ENCODE measurements at regions not wholly inside any gene's neighbourhood (a gene's known extent, or its start where the extent isn't known, plus 50 kb on each side); places are given as distances from the start of the nearest gene placed in this dataset.
"Not testable (repeated sequence)": the region's sequence is repeated elsewhere in the genome, so short reads cannot be mapped to it uniquely, and the experiment has no call there.

DNA sequence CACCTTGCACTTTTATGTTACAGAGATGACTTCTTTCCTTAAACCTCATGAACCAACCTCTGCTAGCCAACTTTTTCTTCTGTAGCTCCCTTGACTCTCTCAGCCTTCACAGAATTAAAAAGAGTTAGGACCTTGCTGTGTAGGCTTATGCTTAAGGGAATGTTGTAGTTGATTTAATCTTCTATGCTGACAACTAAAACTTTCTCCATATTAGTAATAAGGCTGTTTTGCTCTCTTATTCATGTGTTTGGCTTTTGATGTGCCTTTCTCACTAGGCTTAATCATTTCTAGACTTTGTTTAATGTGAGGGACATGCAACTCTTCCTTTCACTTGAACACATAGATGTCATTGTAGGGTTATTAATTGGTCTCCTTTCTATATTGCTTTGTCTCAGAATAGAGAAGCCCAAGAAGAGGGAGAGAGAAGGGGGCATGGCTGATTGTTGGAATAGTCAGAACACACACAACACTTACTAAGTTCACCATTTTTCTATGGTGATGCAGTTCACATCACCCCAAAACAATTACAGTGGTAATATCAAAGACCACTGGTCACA lies 509.5 kb downstream of the UQCRFS1 start:
- ATAC-seq (replicated peaks in 6 of 8) = no peak
- no peaks in the 10 kb centered on the region for H3K4me1 ChIP-seq (replicated peaks in 1 of 2)
- H3K27ac ChIP-seq = no peak overlapping the region
- in situ Hi-C loops (cut with MboI; ENCODE audit: low pct_unique_long_range_greater_than_20kb in 2 of 9, low sequenced_read_pairs in 9 of 9, unreplicated experiment in 9 of 9) = loop anchor here in 3 of 9 experiments (25.0 kb wide), 1 partner anchor 741 kb away; no protein-coding TSS in a partner anchor
- H3K4me3 ChIP-seq = no peak overlapping the region

DNA sequence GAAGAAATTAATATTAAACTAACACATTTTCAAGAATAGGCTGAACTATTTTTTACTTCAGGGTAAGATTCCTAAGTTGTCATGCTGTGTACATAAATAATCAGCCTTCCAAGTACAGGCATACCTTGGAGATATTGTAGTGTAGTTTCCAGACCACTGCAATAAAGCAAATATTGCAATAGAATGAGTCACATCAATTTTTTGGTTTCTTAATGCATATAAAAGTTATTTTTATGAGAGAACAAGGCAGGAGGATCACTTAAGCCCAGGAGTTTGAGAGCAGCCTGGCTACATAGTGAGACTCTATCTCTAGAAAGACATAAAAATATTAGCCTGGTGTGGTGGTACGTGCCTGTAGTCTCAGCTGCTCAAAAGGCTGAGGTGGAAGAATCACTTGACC lies 511.5 kb downstream of the UQCRFS1 start:
- 0 to 100% (median 67%) methylated on average over 1 of the region's 1 CpG; no CpG with 5 or more reads in 1 of the 10 experiments for WGBS, 10 experiments
- Histone ChIP-seq H3K4me3 (no peak overlapping the region), H3K4me1 (replicated peaks in 1 of 2) (no peaks in the 10 kb centered on the region), H3K27ac (no peak overlapping the region)
- ATAC-seq (replicated peaks in 6 of 8) = no peak
- in situ Hi-C loops (cut with MboI; ENCODE audit: low pct_unique_long_range_greater_than_20kb in 2 of 9, low sequenced_read_pairs in 9 of 9, unreplicated experiment in 9 of 9) = loop anchor here in 3 of 9 experiments (25.0 kb wide), 1 partner anchor 739 kb away; no protein-coding TSS in a partner anchor

DNA sequence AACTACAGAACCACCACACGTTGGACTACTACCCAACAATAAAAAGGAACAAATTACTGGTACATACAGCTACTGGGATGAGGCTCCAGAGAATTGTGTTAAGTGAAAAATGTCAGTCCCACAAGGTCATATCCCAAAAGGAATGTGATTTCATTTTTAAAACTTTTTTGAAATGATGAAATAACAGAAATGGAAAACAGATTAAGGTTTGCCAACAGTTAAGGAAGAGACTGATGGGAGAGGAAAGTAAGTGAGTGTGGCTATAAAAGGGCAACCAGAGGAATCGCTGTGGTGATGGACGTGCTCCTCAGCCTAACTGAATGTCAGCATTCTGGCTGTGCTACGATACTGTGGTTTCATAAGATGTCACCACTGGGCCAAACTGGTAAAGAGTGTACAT lies 512.8 kb downstream of the UQCRFS1 start:
- WGBS, 10 experiments = 7 to 89% (median 77%) methylated on average over 1 to 4 of the region's 4 CpGs; no CpG with 5 or more reads in 1 of the 10 experiments
- no peaks in the 10 kb centered on the region for H3K4me1 ChIP-seq (replicated peaks in 1 of 2)
- no peak for ATAC-seq (replicated peaks in 6 of 8)
- in situ Hi-C loops (cut with MboI; ENCODE audit: low pct_unique_long_range_greater_than_20kb in 2 of 9, low sequenced_read_pairs in 9 of 9, unreplicated experiment in 9 of 9) = loop anchor here in 3 of 9 experiments (25.0 kb wide), 1 partner anchor 738 kb away; no protein-coding TSS in a partner anchor
- H3K27ac ChIP-seq = no peak overlapping the region
- H3K4me3 ChIP-seq = no peak overlapping the region

- 0 to 100% (median 75%) methylated on average over 1 of the region's 1 CpG; no CpG with 5 or more reads in 1 of the 10 experiments for WGBS, 10 experiments
- no peaks in the 10 kb centered on the region for H3K4me1 ChIP-seq (replicated peaks in 1 of 2)
- no peak overlapping the region for H3K4me3 ChIP-seq
- H3K27ac ChIP-seq = no peak overlapping the region
- no peak for ATAC-seq (replicated peaks in 6 of 8)
- in situ Hi-C loops (cut with MboI; ENCODE audit: low pct_unique_long_range_greater_than_20kb in 2 of 9, low sequenced_read_pairs in 9 of 9, unreplicated experiment in 9 of 9) = no loop called here
Measured at GRCh38 chr19:28697308-28697707, 515.6 kb downstream of the UQCRFS1 start.

DNA sequence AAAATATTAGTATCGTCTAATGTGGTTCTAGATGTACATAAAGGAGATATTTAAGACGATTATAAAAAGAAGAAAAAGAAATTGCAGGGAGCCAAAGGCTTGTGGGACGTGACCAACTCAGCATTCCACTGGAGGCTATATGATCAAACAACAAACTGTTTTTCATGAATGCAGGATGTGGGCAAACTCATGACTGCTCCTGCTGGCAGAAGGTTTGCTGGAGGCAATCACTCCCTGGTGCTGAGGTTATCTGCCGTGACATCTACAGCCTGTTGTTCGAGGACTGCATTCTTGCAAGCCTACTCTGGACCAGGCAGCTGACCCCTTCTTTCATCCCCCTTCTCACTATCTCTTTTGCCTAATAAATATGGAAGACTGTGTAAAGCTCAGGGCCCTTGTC lies 518.1 kb downstream of the UQCRFS1 start:
- in situ Hi-C loops (cut with MboI; ENCODE audit: low pct_unique_long_range_greater_than_20kb in 2 of 9, low sequenced_read_pairs in 9 of 9, unreplicated experiment in 9 of 9) = no loop called here
- 4 to 100% (median 68%) methylated on average over 1 to 5 of the region's 5 CpGs for WGBS, 10 experiments
- H3K27ac ChIP-seq = no peak overlapping the region
- no peak overlapping the region for H3K4me3 ChIP-seq
- H3K4me1 ChIP-seq (replicated peaks in 1 of 2) = no peaks in the 10 kb centered on the region
- ATAC-seq (replicated peaks in 6 of 8) = no peak

- Histone ChIP-seq H3K27ac (no peak overlapping the region), H3K4me3 (no peak overlapping the region), H3K4me1 (replicated peaks in 1 of 2) (no peaks in the 10 kb centered on the region)
- WGBS, 10 experiments = 0 to 100% (median 40%) methylated on average over 1 of the region's 1 CpG; no CpG with 5 or more reads in 3 of the 10 experiments
- in situ Hi-C loops (cut with MboI; ENCODE audit: low pct_unique_long_range_greater_than_20kb in 2 of 9, low sequenced_read_pairs in 9 of 9, unreplicated experiment in 9 of 9) = no loop called here
- ATAC-seq (replicated peaks in 6 of 8) = no peak
Measured at GRCh38 chr19:28691683-28692082, 521.3 kb downstream of the UQCRFS1 start.

- ATAC-seq (replicated peaks in 6 of 8); in situ Hi-C loops (cut with MboI; ENCODE audit: low pct_unique_long_range_greater_than_20kb in 2 of 9, low sequenced_read_pairs in 9 of 9, unreplicated experiment in 9 of 9); H3K4me3 ChIP-seq; H3K27ac ChIP-seq; H3K4me1 ChIP-seq (replicated peaks in 1 of 2): not testable (repeated sequence)
- WGBS, 10 experiments = 57 to 100% (median 60%) methylated on average over 1 to 5 of the region's 7 CpGs; no CpG with 5 or more reads in 7 of the 10 experiments
Measured at GRCh38 chr19:28689464-28689863, 523.5 kb downstream of the UQCRFS1 start.

- no peaks in the 10 kb centered on the region for H3K4me1 ChIP-seq (replicated peaks in 1 of 2)
- H3K4me3 ChIP-seq = no peak overlapping the region
- 0 to 80% (median 33%) methylated on average over 1 of the region's 1 CpG; no CpG with 5 or more reads in 1 of the 10 experiments for WGBS, 10 experiments
- ATAC-seq (replicated peaks in 6 of 8) = peak in 1 of 8 experiments; percentile 30
- H3K27ac ChIP-seq = no peak overlapping the region
- in situ Hi-C loops (cut with MboI; ENCODE audit: low pct_unique_long_range_greater_than_20kb in 2 of 9, low sequenced_read_pairs in 9 of 9, unreplicated experiment in 9 of 9) = no loop called here
Measured at GRCh38 chr19:28687296-28687695, 525.7 kb downstream of the UQCRFS1 start.

- no peak overlapping the region for H3K27ac ChIP-seq
Measured at GRCh38 chr19:28686756-28687155, 526.2 kb downstream of the UQCRFS1 start.

DNA sequence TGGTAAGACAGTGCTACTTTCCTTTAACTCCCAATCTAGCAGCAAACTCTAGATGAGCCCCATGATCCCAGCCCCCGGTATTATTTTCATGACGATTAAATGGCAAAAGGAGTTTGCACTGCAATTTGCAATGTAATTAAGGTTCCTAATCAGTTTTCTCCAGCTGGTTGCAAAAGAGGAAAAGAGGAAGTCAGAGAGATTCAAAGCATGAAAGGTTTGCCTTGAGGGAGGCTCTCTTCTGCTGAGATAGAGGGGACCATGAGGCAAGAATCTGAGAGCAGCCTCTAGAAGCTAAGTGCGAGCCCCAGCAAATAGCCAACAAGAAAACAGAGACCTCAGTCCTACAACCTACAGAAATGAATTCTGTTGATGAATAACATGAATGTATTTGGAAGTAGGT lies 527.1 kb downstream of the UQCRFS1 start:
- in situ Hi-C loops (cut with MboI; ENCODE audit: low pct_unique_long_range_greater_than_20kb in 2 of 9, low sequenced_read_pairs in 9 of 9, unreplicated experiment in 9 of 9) = no loop called here
- H3K4me1 ChIP-seq (replicated peaks in 1 of 2) = no peaks in the 10 kb centered on the region

More at GRCh38 chr19:28686756-28687155, 526.2 kb downstream of the UQCRFS1 start:
- ATAC-seq (replicated peaks in 6 of 8) = no peak
- H3K4me3 ChIP-seq = no peak overlapping the region
- in situ Hi-C loops (cut with MboI; ENCODE audit: low pct_unique_long_range_greater_than_20kb in 2 of 9, low sequenced_read_pairs in 9 of 9, unreplicated experiment in 9 of 9) = no loop called here
- no peaks in the 10 kb centered on the region for H3K4me1 ChIP-seq (replicated peaks in 1 of 2)
- WGBS, 10 experiments = 40 to 100% (median 79%) methylated on average over 1 to 2 of the region's 2 CpGs; no CpG with 5 or more reads in 4 of the 10 experiments

DNA sequence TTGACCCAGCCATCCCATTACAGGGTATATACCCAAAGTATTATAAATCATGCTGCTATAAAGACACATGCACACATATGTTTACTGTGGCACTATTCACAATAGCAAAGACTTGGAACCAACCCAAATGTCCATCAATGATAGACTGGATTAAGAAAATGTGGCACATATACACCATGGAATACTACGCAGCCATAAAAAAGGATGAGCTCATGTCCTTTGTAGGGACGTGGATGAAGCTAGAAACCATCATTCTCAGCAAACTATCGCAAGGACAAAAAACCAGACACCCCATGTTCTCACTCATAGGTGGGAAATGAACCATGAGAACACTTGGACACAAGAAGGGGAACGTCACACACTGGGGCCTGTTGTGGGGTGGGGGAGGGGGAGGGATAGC lies 527.9 kb downstream of the UQCRFS1 start:
- WGBS, 10 experiments = 20% methylated on average over 1 of the region's 4 CpGs; no CpG with 5 or more reads in 9 of the 10 experiments
- H3K4me1 ChIP-seq (replicated peaks in 1 of 2); in situ Hi-C loops (cut with MboI; ENCODE audit: low pct_unique_long_range_greater_than_20kb in 2 of 9, low sequenced_read_pairs in 9 of 9, unreplicated experiment in 9 of 9): not testable (repeated sequence)

More for the DNA sequence above, 527.1 kb downstream of the UQCRFS1 start:
- no peak for ATAC-seq (replicated peaks in 6 of 8)
- Histone ChIP-seq H3K27ac (no peak overlapping the region), H3K4me3 (no peak overlapping the region)
- 23 to 100% (median 80%) methylated on average over 1 to 3 of the region's 3 CpGs; no CpG with 5 or more reads in 4 of the 10 experiments for WGBS, 10 experiments

DNA sequence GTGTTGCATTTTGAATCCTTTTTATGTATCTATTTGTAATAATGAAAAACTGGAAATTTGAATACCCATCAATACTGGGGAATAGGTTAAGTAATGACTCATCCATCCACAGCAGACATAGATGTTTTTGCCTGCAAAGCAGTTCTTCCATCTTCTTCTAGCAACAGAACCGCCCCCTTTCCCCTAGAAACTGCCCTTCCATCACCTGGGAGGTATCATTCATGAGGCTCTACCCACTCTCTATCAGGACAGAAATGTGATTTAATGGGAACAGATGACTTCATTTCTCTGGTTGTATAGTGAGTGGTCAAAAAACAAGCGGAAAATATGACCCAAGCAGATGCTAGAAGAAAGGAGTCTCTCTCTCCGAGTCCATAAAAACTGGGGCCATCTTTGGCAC lies 532.8 kb downstream of the UQCRFS1 start:
- in situ Hi-C loops (cut with MboI; ENCODE audit: low pct_unique_long_range_greater_than_20kb in 2 of 9, low sequenced_read_pairs in 9 of 9, unreplicated experiment in 9 of 9) = no loop called here

More for the DNA sequence above, 527.9 kb downstream of the UQCRFS1 start:
- ATAC-seq (replicated peaks in 6 of 8); H3K27ac ChIP-seq; H3K4me3 ChIP-seq: not testable (repeated sequence)

DNA sequence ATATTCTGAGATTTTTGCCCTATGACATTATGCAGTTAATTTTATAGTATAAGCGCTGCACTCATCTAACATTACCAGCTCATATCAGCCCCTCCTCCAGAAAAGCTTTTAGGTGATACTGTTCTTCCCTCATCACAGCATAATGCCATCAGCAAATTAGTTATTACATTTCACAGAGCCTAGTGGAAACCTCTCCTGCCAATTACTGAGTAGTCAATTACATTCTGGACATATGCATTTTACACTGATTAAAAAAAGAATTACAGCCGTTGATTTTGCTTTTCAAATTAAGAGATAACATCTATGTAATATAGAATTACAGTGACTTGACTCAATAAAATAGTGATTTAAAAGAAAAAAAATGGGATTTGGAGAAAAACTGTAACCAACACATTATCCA lies 542.1 kb downstream of the UQCRFS1 start:
- in situ Hi-C loops (cut with MboI; ENCODE audit: low pct_unique_long_range_greater_than_20kb in 2 of 9, low sequenced_read_pairs in 9 of 9, unreplicated experiment in 9 of 9) = no loop called here
- peak in 3 of 8 experiments; percentile 60 to 91 (median 81) for ATAC-seq (replicated peaks in 6 of 8)
- Histone ChIP-seq H3K4me3 (no peak overlapping the region), H3K4me1 (replicated peaks in 1 of 2) (no peaks in the 10 kb centered on the region), H3K27ac (no peak overlapping the region)
- 0 to 93% (median 49%) methylated on average over 1 to 2 of the region's 2 CpGs; no CpG with 5 or more reads in 2 of the 10 experiments for WGBS, 10 experiments

More for the DNA sequence above, 532.8 kb downstream of the UQCRFS1 start:
- ATAC-seq (replicated peaks in 6 of 8) = peak in 4 of 8 experiments; percentile 44 to 65 (median 49)
- H3K4me3 ChIP-seq = no peak overlapping the region
- H3K4me1 ChIP-seq (replicated peaks in 1 of 2) = no peaks in the 10 kb centered on the region
- H3K27ac ChIP-seq = no peak overlapping the region
- 13 to 100% (median 85%) methylated on average over 1 to 3 of the region's 3 CpGs; no CpG with 5 or more reads in 2 of the 10 experiments for WGBS, 10 experiments

DNA sequence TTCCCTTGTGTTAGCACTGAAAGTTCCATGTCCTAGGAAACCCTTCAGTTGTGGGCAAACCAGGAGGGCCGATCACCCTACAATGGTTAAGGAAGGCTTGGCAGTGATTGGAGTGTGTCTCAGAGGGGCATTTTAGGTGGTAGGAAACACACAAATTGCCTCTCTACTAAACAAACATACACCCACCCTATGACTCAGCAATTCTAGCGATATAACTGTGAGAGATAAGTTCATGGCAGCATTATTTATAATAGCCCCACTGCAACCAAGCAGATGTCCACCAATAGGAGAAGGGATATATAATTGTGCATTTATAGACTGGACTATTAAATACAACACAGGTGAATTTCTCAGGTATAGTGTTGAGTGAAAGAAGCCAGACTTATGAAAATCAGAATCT lies 543.1 kb downstream of the UQCRFS1 start:
- Histone ChIP-seq H3K4me1 (replicated peaks in 1 of 2) (no peaks in the 10 kb centered on the region), H3K4me3 (no peak overlapping the region), H3K27ac (no peak overlapping the region)
- WGBS, 10 experiments = 0 to 100% (median 68%) methylated on average over 1 to 2 of the region's 2 CpGs; no CpG with 5 or more reads in 4 of the 10 experiments
- ATAC-seq (replicated peaks in 6 of 8) = no peak
- in situ Hi-C loops (cut with MboI; ENCODE audit: low pct_unique_long_range_greater_than_20kb in 2 of 9, low sequenced_read_pairs in 9 of 9, unreplicated experiment in 9 of 9) = no loop called here

All from motor neuron (in vitro differentiated cells).